ENCODE measurements at regions not wholly inside any gene's neighbourhood (a gene's known extent, or its start where the extent isn't known, plus 50 kb on each side); places are given as distances from the start of the nearest gene placed in this dataset.

- TF ChIP-seq CTCF (IDR thresholded peaks at IDR 0.05) = no peak
- intact Hi-C loops (cut with DNase I) = no loop called here
- H3K4me3 ChIP-seq = no peak overlapping the region
- H3K4me1 ChIP-seq = peaks cover 0 to 2% of the 10 kb centered on the region in 2 donors
- no peaks in the 10 kb centered on the region for H3K36me3 ChIP-seq
- H3K27me3 ChIP-seq = no peaks in the 10 kb centered on the region
- DNase-seq (ENCODE audit: low spot score in 2 of 2) = no peak
- H3K27ac ChIP-seq = no peak overlapping the region
- no peaks in the 10 kb centered on the region for H3K9me3 ChIP-seq
Measured at GRCh38 chr9:104263942-104264341, 169.8 kb downstream of the SMC2 start.

GRCh38 chr9:104264431-104264830, 170.3 kb downstream of the SMC2 start:
- no peak for TF ChIP-seq CTCF (IDR thresholded peaks at IDR 0.05)
- H3K4me3 ChIP-seq = no peak overlapping the region
- no peaks in the 10 kb centered on the region for H3K27me3 ChIP-seq
- no peak overlapping the region for H3K27ac ChIP-seq
- no peaks in the 10 kb centered on the region for H3K9me3 ChIP-seq
- DNase-seq (ENCODE audit: low spot score in 2 of 2) = no peak
- no peaks in the 10 kb centered on the region for H3K36me3 ChIP-seq
- peaks cover 0 to 7% of the 10 kb centered on the region in 2 donors for H3K4me1 ChIP-seq
- intact Hi-C loops (cut with DNase I) = no loop called here

- no peak for DNase-seq (ENCODE audit: low spot score in 2 of 2)
- intact Hi-C loops (cut with DNase I) = no loop called here
- no peak overlapping the region for H3K4me3 ChIP-seq
- no peaks in the 10 kb centered on the region for H3K36me3 ChIP-seq
- peak overlapping the region; percentile 70 to 83 for H3K27ac ChIP-seq
- no peak for TF ChIP-seq CTCF (IDR thresholded peaks at IDR 0.05)
- no peaks in the 10 kb centered on the region for H3K27me3 ChIP-seq
- H3K4me1 ChIP-seq = peaks cover 8 to 14% of the 10 kb centered on the region in 2 donors
- H3K9me3 ChIP-seq = no peaks in the 10 kb centered on the region
Measured at GRCh38 chr9:104269374-104269773, 175.3 kb downstream of the SMC2 start.

- no peaks in the 10 kb centered on the region for H3K36me3 ChIP-seq
- no peak for TF ChIP-seq CTCF (IDR thresholded peaks at IDR 0.05)
- H3K27ac ChIP-seq = peak overlapping the region; percentile 56 to 83
- no peak overlapping the region for H3K4me3 ChIP-seq
- no peaks in the 10 kb centered on the region for H3K9me3 ChIP-seq
- peaks cover 8 to 14% of the 10 kb centered on the region in 2 donors for H3K4me1 ChIP-seq
- intact Hi-C loops (cut with DNase I) = no loop called here
- no peak for DNase-seq (ENCODE audit: low spot score in 2 of 2)
- no peaks in the 10 kb centered on the region for H3K27me3 ChIP-seq
Measured at GRCh38 chr9:104269996-104270963, 176.2 kb downstream of the SMC2 start.

GRCh38 chr9:104276709-104277245, 182.7 kb downstream of the SMC2 start:
- no peak for TF ChIP-seq CTCF (IDR thresholded peaks at IDR 0.05)
- no peaks in the 10 kb centered on the region for H3K9me3 ChIP-seq
- no peak for DNase-seq (ENCODE audit: low spot score in 2 of 2)
- H3K36me3 ChIP-seq = no peaks in the 10 kb centered on the region
- no peaks in the 10 kb centered on the region for H3K27me3 ChIP-seq
- no peaks in the 10 kb centered on the region for H3K4me1 ChIP-seq
- intact Hi-C loops (cut with DNase I) = no loop called here
- H3K27ac ChIP-seq = no peak overlapping the region
- no peak overlapping the region for H3K4me3 ChIP-seq

All from ascending aorta (tissue), 2 donors.